ENCODE measurements at regions not wholly inside any gene's neighbourhood (a gene's known extent, or its start where the extent isn't known, plus 50 kb on each side); places are given as distances from the start of the nearest gene placed in this dataset.

- CTCF ChIA-PET = no interaction called here
- Mint-ChIP-seq H3K4me3 (ENCODE audit: low read depth, unreplicated experiment) (no peak overlapping the region), H3K27ac (ENCODE audit: unreplicated experiment) (no peak overlapping the region), H3K9me3 (ENCODE audit: low read depth, unreplicated experiment) (no peaks in the 10 kb centered on the region), H3K4me1 (ENCODE audit: low read depth, unreplicated experiment) (no peaks in the 10 kb centered on the region), H3K27me3 (ENCODE audit: unreplicated experiment) (peaks cover 40% of the 10 kb centered on the region), H3K36me3 (ENCODE audit: insufficient read depth, unreplicated experiment) (no peaks in the 10 kb centered on the region)
- intact Hi-C loops (cut with micrococcal nuclease; ENCODE audit: unreplicated experiment) = no loop called here
- no peak for TF ChIP-seq CTCF (IDR thresholded peaks at IDR 0.05; ENCODE audit: unreplicated experiment)
- no TSS peak for BruUV-seq (replicated peaks)
- no peak for DNase-seq
These were observed 219.1 kb downstream of the SEC23IP start for GRCh38 chr10:120111628-120112027.

GRCh38 chr10:120112809-120113208, 220.3 kb downstream of the SEC23IP start:
- H3K4me1 Mint-ChIP-seq (ENCODE audit: low read depth, unreplicated experiment) = no peaks in the 10 kb centered on the region
- H3K9me3 Mint-ChIP-seq (ENCODE audit: low read depth, unreplicated experiment) = no peaks in the 10 kb centered on the region
- DNase-seq = no peak
- peaks cover 40% of the 10 kb centered on the region for H3K27me3 Mint-ChIP-seq (ENCODE audit: unreplicated experiment)
- BruUV-seq (replicated peaks) = no TSS peak
- no peaks in the 10 kb centered on the region for H3K36me3 Mint-ChIP-seq (ENCODE audit: insufficient read depth, unreplicated experiment)
- CTCF ChIA-PET = no interaction called here
- H3K4me3 Mint-ChIP-seq (ENCODE audit: low read depth, unreplicated experiment) = no peak overlapping the region
- intact Hi-C loops (cut with micrococcal nuclease; ENCODE audit: unreplicated experiment) = no loop called here
- H3K27ac Mint-ChIP-seq (ENCODE audit: unreplicated experiment) = no peak overlapping the region
- no peak for TF ChIP-seq CTCF (IDR thresholded peaks at IDR 0.05; ENCODE audit: unreplicated experiment)

- no peaks in the 10 kb centered on the region for H3K36me3 Mint-ChIP-seq (ENCODE audit: insufficient read depth, unreplicated experiment)
- H3K9me3 Mint-ChIP-seq (ENCODE audit: low read depth, unreplicated experiment) = no peaks in the 10 kb centered on the region
- no peak overlapping the region for H3K27ac Mint-ChIP-seq (ENCODE audit: unreplicated experiment)
- CTCF ChIA-PET = no interaction called here
- DNase-seq = no peak
- H3K27me3 Mint-ChIP-seq (ENCODE audit: unreplicated experiment) = peaks cover 52% of the 10 kb centered on the region
- no TSS peak for BruUV-seq (replicated peaks)
- intact Hi-C loops (cut with micrococcal nuclease; ENCODE audit: unreplicated experiment) = no loop called here
- H3K4me3 Mint-ChIP-seq (ENCODE audit: low read depth, unreplicated experiment) = no peak overlapping the region
- no peak for TF ChIP-seq CTCF (IDR thresholded peaks at IDR 0.05; ENCODE audit: unreplicated experiment)
- H3K4me1 Mint-ChIP-seq (ENCODE audit: low read depth, unreplicated experiment) = no peaks in the 10 kb centered on the region
These were observed 223.4 kb downstream of the SEC23IP start for GRCh38 chr10:120115959-120116358.

GRCh38 chr10:120121768-120122167, 229.2 kb downstream of the SEC23IP start:
- Mint-ChIP-seq H3K4me1 (ENCODE audit: low read depth, unreplicated experiment) (no peaks in the 10 kb centered on the region), H3K9me3 (ENCODE audit: low read depth, unreplicated experiment) (no peaks in the 10 kb centered on the region), H3K4me3 (ENCODE audit: low read depth, unreplicated experiment) (no peak overlapping the region), H3K36me3 (ENCODE audit: insufficient read depth, unreplicated experiment) (no peaks in the 10 kb centered on the region), H3K27ac (ENCODE audit: unreplicated experiment) (no peak overlapping the region), H3K27me3 (ENCODE audit: unreplicated experiment) (peaks cover 36% of the 10 kb centered on the region)
- BruUV-seq (replicated peaks) = no TSS peak
- CTCF ChIA-PET = no interaction called here
- no peak for DNase-seq
- intact Hi-C loops (cut with micrococcal nuclease; ENCODE audit: unreplicated experiment) = no loop called here
- no peak for TF ChIP-seq CTCF (IDR thresholded peaks at IDR 0.05; ENCODE audit: unreplicated experiment)

- Mint-ChIP-seq H3K4me3 (ENCODE audit: low read depth, unreplicated experiment) (no peak overlapping the region), H3K9me3 (ENCODE audit: low read depth, unreplicated experiment) (no peaks in the 10 kb centered on the region), H3K4me1 (ENCODE audit: low read depth, unreplicated experiment) (no peaks in the 10 kb centered on the region), H3K36me3 (ENCODE audit: insufficient read depth, unreplicated experiment) (no peaks in the 10 kb centered on the region), H3K27me3 (ENCODE audit: unreplicated experiment) (peaks cover under 1% of the 10 kb centered on the region), H3K27ac (ENCODE audit: unreplicated experiment) (no peak overlapping the region)
- CTCF ChIA-PET = no interaction called here
- BruUV-seq (replicated peaks) = no TSS peak
- DNase-seq = no peak
- intact Hi-C loops (cut with micrococcal nuclease; ENCODE audit: unreplicated experiment) = no loop called here
- no peak for TF ChIP-seq CTCF (IDR thresholded peaks at IDR 0.05; ENCODE audit: unreplicated experiment)
These were observed 238.7 kb downstream of the SEC23IP start for GRCh38 chr10:120131183-120131582.
